NCI-H82 (cell line): ENCODE measurements at regions not wholly inside any gene's neighbourhood (a gene's known extent, or its start where the extent isn't known, plus 50 kb on each side); places are given as distances from the start of the nearest gene placed in this dataset.

Experiments used
- DNase-seq: peaks from one replicate; lab custom pipeline; 2025; lab: John Stamatoyannopoulos, UW

GRCh38 chr22:48941033-48941902, 886.4 kb downstream of the BRD1 start:
- DNase-seq = no peak

GRCh38 chr22:48940266-48941032, 887.2 kb downstream of the BRD1 start:
- no peak for DNase-seq

GRCh38 chr22:48939441-48940265, 888.0 kb downstream of the BRD1 start:
- DNase-seq = no peak

GRCh38 chr22:48938741-48939140, 888.9 kb downstream of the BRD1 start:
- DNase-seq = no peak

DNA sequence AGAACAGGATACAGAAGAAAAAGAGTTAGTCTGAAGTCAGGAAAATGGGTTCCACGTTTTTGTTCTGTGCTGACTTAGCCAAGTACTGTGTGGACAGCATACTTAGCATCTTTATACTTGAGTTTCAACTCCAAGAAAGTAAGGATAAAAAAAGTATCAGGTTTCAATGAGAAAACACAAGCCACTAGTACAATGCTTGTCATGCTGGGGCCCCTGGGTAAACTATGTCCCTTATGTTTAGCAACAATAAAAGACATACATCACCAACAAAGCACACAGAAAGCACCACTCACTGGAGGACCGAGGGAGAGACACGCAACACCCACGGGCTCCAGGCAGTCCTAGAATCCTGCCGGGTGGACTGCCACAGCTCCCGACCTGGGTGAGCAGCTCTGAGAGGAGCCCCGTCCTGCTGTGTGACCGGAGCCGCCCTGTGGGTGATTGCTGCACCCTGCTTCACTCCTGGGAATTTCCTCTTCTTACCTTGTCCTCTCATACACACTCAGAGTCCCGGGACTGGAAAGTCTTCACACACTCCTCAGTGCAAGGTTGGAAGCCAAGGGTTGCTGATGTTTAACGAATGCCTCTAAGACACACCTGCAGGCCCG, 890.5 kb downstream of the BRD1 start:
- no peak for DNase-seq

GRCh38 chr22:48936391-48936790, 891.3 kb downstream of the BRD1 start:
- DNase-seq = no peak

DNA sequence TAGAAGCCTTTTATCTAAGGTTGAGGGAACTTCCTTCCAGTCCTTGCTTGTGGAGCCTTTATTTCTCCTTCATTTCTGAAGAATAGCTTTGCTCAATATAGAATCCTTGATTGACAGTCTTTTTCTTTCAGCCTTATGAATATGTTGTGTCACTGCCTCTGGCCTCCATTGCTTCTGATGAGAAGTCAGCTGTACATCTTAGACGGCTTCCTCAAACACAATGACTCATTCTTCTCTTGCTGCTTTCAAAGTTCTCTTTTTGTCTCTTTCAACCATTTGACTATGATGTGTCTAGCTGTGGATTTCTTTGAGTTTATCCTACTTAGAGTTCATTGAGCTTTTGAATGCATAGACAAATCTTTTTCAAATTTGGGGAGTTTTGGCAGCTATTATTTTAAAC, 893.2 kb downstream of the BRD1 start:
- no peak for DNase-seq

GRCh38 chr22:48931452-48931851, 896.2 kb downstream of the BRD1 start:
- DNase-seq = no peak

DNA sequence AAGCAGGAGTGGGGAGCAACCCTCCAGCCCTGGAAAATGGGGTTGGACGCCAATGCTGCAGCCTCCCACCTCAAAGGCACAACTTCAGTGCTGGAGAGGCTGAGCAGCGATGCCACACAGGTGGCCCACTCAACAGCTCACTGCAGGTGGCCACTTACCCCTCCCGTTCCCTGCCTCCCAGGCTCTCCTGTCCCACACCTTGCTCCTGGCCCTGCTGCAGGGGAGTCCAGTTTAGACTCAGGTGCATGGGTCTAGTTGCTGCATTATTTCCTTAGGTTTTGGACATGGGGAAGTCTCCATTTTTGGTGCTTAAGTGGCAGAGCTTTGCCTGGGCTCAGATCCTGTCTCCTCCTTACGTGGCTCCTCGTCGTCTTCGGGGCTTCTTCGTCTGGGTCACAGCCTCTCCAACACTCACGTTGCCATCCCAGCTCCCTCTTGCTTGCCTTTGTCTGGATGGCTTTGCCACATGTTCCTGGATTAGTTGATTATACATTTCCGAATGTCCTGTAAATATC, 898.3 kb downstream of the BRD1 start:
- DNase-seq = no peak

- no peak for DNase-seq
Observed at GRCh38 chr22:48927591-48927990, 900.1 kb downstream of the BRD1 start.

DNA sequence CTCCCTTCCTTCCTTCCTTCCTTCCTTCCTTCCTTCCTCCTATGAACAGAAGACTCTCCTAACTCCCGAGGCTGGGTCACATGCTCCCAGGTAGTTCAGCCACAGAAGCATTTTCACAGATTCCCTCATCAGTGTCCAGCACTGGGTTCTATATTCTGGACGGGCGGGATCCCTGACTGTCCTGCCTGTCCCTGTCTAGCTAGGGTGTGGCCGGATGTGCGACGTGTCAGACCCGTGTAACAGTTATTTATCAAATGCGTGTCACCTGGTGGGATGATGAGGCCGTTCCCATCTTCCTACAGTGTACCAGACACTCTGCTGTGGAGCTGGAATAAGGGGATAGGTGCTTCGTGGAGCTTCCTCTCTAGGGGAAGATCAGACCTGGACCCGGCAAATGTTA, 901.0 kb downstream of the BRD1 start:
- no peak for DNase-seq

DNA sequence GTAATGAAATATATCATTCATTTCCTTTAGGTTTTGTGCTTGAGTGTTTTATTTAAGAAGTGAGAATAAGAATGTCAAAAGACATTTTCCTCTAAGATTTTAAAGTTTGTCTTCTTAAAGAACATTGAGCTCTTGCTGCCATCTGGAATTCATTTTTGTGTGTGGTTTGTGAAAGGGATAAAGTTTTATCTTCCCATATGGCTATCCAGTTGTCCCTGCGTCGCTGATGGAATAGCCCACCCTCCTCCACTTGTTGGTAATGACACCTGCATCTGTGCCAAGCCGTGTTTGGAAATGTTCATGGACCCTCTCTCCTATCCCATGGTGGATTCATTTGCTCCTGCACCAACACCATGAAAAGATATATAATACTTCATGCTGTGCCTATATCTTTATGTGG, 901.5 kb downstream of the BRD1 start:
- no peak for DNase-seq

DNA sequence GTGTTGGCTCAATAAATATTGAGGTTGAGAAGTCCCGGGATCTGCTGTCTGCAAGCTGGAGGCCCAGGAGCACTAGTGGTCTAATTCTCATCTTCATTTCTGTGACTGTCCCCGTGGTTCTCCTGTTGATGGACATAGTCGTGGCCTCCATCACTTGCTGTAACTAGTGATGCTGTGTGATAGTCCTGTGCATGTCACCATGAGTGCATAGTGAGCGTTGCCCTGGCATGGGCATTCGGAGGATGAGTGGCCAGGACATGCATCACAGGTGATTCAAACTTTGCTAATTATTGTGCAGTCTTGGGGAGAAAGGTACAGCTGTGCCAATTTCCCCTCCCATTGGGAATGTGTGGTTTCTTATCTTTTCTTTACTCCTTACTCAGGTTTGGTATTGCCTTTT, 902.2 kb downstream of the BRD1 start:
- no peak for DNase-seq

GRCh38 chr22:48923996-48924395, 903.7 kb downstream of the BRD1 start:
- DNase-seq = no peak

- DNase-seq = no peak
Observed at GRCh38 chr22:48923165-48923865, 904.4 kb downstream of the BRD1 start.

GRCh38 chr22:48921411-48921903, 906.2 kb downstream of the BRD1 start:
- no peak for DNase-seq

DNA sequence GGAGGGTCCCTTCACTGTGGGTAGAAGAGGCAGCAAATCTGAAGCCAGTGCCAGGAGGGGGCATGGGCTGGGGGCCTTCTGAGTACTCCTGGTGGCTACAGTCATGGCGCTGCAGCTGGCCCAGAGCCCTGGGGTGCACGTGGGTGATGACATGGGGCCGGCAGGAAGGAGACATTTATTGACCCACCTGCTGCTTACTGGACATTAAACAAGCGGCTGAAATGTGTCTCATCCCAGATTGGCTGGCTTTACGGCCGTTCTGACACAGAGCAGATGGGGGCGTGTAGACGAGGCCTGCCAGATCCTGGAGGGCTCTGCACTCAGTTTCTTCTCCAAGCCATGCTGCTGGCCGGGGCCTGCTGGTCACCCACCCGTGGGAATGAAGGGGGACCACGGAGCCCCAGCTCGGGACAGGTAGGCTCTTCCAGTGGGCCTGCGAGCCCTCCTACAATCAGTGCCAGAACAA, 906.9 kb downstream of the BRD1 start:
- DNase-seq = no peak

GRCh38 chr22:48919851-48920589, 907.7 kb downstream of the BRD1 start:
- no peak for DNase-seq

DNA sequence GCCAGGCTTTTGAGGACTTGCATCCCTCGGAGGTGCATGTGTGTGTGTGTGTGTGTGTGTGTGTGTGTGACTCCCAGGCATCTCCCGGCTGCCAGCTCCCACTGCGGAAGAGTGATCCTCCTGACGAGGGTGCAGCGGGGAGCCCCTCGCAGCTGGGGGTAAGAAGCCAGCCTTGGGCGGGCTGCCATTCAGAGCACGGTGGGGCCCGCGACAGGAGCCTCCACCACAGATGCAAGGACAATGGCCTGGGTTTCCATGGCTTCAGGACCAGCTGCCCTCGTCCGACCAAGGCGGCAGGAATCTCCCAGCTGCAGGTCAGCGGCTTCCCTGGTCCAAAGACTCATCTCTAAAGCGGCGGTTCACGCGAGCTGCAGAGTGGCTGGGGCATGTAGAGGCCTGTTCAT, 908.5 kb downstream of the BRD1 start:
- DNase-seq = no peak

- DNase-seq = no peak
Observed at GRCh38 chr22:48918585-48919186, 909.0 kb downstream of the BRD1 start.
